AG04449 (cell line): ENCODE measurements at regions not wholly inside any gene's neighbourhood (a gene's known extent, or its start where the extent isn't known, plus 50 kb on each side); places are given as distances from the start of the nearest gene placed in this dataset.

Source experiments
- CTCF ChIA-PET: fragments of 350-600 bp; formaldehyde crosslinking; extraction: SDS; loops from one replicate; lab custom pipeline; 2021; ENCODE audit warnings: antibody characterized with exemption; lab: Yijun Ruan, JAX
- POLR2A ChIA-PET: fragments of 400-600, 350-600 bp; formaldehyde crosslinking; extraction: SDS; loops from one replicate; lab custom pipeline; 2020; ENCODE audit warnings: antibody characterized with exemption, inconsistent platforms; lab: Yijun Ruan, JAX
- DNase-seq: peaks from one replicate; pipeline ENCODE4 v3.0.0-alpha.2; 2010; ENCODE audit warnings: low read depth, low spot score
- H3K4me3 ChIP-seq: 2 replicates; pipeline ENCODE4 v1.5.1; 2011; ENCODE audit warnings: low read depth, mild to moderate bottlenecking, control low read depth, low read length
- TF ChIP-seq, protein P1 (sequence below): IDR thresholded peaks from one replicate; pipeline ENCODE4 v1.5.1; 2011; ENCODE audit warnings: mild to moderate bottlenecking, moderate library complexity, low read length, control low read depth, inconsistent platforms; ENCODE audit not compliant: insufficient read depth; ENCODE audit errors: missing control alignments

DNA sequence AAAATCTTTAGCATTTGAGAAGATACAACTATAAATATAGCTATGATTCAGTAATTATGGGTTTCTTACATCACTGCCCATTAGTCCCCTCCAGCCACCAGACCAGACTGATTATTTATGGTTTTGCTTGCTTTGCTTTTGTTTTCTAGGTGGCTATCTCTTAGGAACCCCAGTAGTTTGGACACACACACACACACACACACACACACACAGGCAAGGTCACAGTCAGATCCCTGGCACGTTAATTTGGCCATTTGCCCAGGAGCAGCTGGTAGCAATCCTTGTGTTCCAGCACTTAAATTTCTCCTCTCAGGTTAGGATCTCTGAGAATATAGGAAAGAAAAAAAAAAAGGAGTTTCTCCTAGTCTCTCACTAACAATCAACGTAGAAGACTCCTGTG, 90.2 kb upstream of the RESF1 start:
- ChIA-PET CTCF (no interaction called here), POLR2A (interaction anchor here (0.7 kb wide), 1 partner anchor 35 kb away, joined by 3 read pairs; no protein-coding TSS in a partner anchor)
- TF ChIP-seq, protein P1, sequence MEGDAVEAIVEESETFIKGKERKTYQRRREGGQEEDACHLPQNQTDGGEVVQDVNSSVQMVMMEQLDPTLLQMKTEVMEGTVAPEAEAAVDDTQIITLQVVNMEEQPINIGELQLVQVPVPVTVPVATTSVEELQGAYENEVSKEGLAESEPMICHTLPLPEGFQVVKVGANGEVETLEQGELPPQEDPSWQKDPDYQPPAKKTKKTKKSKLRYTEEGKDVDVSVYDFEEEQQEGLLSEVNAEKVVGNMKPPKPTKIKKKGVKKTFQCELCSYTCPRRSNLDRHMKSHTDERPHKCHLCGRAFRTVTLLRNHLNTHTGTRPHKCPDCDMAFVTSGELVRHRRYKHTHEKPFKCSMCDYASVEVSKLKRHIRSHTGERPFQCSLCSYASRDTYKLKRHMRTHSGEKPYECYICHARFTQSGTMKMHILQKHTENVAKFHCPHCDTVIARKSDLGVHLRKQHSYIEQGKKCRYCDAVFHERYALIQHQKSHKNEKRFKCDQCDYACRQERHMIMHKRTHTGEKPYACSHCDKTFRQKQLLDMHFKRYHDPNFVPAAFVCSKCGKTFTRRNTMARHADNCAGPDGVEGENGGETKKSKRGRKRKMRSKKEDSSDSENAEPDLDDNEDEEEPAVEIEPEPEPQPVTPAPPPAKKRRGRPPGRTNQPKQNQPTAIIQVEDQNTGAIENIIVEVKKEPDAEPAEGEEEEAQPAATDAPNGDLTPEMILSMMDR = no peak
- no peak overlapping the region for H3K4me3 ChIP-seq
- no peak for DNase-seq

DNA sequence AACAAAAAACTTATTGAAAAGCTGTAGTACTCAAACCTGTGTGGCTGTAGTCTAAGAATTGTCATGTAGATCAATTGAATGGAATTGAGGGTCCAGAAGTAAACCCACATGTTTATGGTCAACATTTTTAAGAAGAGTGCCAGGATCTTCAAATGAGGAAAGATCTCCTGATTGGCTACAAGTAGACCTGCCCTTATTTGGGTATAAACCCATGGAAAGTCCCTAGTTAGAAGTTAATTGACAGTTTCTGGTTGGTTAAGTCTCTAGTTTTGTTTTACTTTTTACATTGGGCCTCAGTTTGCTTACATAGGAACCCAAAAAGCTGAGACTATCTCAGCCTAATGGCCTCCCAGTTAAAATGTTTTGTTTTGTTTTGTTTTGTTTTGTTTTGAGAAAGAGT, 91.9 kb upstream of the RESF1 start:
- TF ChIP-seq, protein P1 = no peak
- ChIA-PET POLR2A (no interaction called here), CTCF (no interaction called here)
- no peak overlapping the region for H3K4me3 ChIP-seq
- no peak for DNase-seq

DNA sequence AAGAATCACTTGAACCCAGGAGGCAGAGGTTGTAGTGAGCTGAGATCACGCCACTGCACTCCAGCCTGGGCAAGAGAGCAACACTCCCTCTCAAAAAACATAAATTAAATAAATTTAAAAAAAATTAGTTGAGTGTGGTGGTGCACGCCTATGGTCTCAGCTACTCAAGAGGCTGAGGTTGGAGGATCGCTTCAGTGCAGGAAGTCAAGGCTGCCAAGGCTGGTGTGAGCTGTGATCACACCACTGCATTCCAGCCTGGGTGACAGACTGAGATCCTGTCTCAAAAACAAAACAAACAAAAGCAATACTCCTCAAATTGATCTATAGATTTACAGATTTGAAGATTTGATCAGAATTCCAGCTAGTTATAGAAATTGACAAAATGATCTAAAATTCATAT, 92.7 kb upstream of the RESF1 start:
- TF ChIP-seq, protein P1 = no peak
- ChIA-PET POLR2A (no interaction called here), CTCF (interaction anchor here (0.7 kb wide), 1 partner anchor 16 kb away, joined by 3 read pairs; no protein-coding TSS in a partner anchor)
- H3K4me3 ChIP-seq = no peak overlapping the region
- no peak for DNase-seq

DNA sequence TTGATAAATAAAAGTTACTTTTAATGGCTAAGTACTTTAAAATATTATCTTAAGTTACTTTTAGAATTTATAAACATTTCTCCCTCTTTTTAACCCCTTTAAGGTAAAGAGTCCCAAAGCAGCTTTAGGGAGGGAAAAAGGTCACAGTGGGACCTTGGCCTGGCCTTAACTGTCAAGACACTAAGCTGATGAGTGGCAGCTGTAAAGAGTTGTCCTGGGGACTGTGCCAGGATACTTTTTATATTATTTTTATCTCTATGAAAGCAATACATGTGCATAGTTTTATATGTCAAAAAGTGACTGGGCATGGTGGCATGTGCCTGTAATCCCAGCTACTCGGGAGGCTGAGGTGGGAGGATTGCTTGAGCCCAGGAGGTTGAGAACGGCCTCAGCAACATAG, 94.2 kb upstream of the RESF1 start:
- CTCF ChIA-PET = no interaction called here
- POLR2A ChIA-PET = no interaction called here
- no peak overlapping the region for H3K4me3 ChIP-seq
- no peak for DNase-seq
- TF ChIP-seq, protein P1 = no peak

DNA sequence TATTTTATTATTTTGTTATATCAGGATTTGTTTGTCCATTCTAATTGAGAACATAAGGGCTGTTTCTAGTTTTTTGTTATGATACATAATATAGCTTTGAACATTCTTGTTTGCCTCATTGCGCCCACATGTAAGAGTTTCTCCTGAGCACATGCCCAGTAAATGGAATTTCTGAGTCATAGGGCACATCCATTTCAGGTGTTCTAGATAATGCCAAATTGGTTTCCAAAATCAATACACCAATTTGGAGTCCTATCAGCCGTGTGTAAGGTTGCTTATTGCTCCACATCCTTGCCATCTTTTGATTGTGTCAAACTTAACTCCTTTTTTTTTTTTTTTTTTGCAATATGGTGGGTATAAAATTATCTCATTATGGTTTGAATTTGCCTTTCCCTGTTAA, 97.9 kb upstream of the RESF1 start:
- POLR2A ChIA-PET = no interaction called here
- CTCF ChIA-PET = no interaction called here
- no peak for DNase-seq
- TF ChIP-seq, protein P1 = no peak
- H3K4me3 ChIP-seq = no peak overlapping the region

DNA sequence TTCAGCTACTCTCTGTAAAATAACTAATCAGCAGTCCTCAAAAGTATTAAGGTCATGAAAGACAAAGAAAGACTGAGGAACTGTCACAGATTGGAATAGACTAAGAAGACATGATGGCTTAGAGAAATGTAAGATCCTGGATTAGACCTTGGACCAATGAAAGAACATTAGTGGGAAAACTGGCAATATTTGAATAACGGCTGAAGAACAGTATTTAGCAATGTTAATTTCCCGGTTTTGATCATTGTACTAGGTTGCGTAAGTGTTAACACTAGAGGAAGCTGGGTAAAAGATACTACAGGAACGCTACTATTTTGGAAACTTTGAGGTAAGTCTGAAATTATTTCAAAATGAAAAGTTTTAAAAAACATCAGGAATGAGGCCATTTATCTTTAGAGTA, 98.8 kb upstream of the RESF1 start:
- no peak for DNase-seq
- POLR2A ChIA-PET = no interaction called here
- H3K4me3 ChIP-seq = no peak overlapping the region
- TF ChIP-seq, protein P1 = no peak
- CTCF ChIA-PET = no interaction called here
